ENCODE measurements at regions not wholly inside any gene's neighbourhood (a gene's known extent, or its start where the extent isn't known, plus 50 kb on each side); places are given as distances from the start of the nearest gene placed in this dataset.

- no peak for DNase-seq (ENCODE audit: low read depth in 3 of 3)
These were observed 357.2 kb upstream of the TNRC6C start for GRCh38 chr17:77601054-77601979.

- no peak for DNase-seq (ENCODE audit: low read depth in 3 of 3)
These were observed 356.3 kb upstream of the TNRC6C start for GRCh38 chr17:77602062-77602746.

GRCh38 chr17:77602883-77603640, 355.4 kb upstream of the TNRC6C start:
- no peak for DNase-seq (ENCODE audit: low read depth in 3 of 3)

GRCh38 chr17:77604301-77604972, 354.1 kb upstream of the TNRC6C start:
- DNase-seq (ENCODE audit: low read depth in 3 of 3): no peak

DNA sequence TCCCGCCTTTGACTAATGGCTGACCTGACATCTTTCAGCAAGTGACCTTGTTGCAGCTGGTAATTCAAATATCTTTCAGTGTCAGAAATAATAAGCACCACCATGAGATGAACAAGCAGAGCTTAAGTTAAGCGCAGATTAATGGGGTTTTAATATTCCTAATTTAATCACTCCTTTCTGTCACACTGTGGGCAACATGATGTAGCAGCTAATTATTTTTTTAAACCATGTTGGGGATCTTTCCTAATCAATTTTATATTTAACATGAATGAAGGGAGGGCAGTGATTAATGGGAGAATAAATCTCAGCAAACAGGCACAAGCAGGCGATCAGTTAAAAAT, 353.6 kb upstream of the TNRC6C start:
- no peak for DNase-seq (ENCODE audit: low read depth in 3 of 3)

- DNase-seq (ENCODE audit: low read depth in 3 of 3): no peak
These were observed 352.2 kb upstream of the TNRC6C start for GRCh38 chr17:77606146-77606864.

GRCh38 chr17:77606865-77607210, 351.7 kb upstream of the TNRC6C start:
- DNase-seq (ENCODE audit: low read depth in 3 of 3): no peak

- no peak for DNase-seq (ENCODE audit: low read depth in 3 of 3)
These were observed 350.9 kb upstream of the TNRC6C start for GRCh38 chr17:77607606-77608005.

DNA sequence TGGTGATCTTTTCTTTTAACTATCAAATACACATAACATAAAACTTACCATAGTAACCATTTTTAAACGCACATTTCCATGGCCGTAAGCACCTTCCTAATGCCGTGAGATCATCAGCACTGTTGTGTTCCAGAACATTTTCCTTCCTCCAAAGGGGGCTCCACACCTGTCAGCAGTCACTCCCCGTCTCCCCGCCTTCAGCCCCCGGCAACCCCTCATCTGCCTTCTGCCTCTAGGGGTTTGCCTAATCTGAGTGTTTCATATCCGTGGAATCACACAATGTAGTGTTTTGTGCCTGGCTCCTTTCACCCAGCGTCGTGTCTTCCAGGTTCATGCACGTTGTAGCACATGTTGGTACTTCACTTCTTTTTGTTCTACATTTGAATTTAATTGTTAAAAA, 350.1 kb upstream of the TNRC6C start:
- no peak for DNase-seq (ENCODE audit: low read depth in 3 of 3)

GRCh38 chr17:77609553-77610517, 348.7 kb upstream of the TNRC6C start:
- peak; percentile 33 to 58 (median 46) for DNase-seq (ENCODE audit: low read depth in 3 of 3)

GRCh38 chr17:77610518-77610893, 348.0 kb upstream of the TNRC6C start:
- no peak for DNase-seq (ENCODE audit: low read depth in 3 of 3)

GRCh38 chr17:77610972-77611521, 347.5 kb upstream of the TNRC6C start:
- no peak for DNase-seq (ENCODE audit: low read depth in 3 of 3)

GRCh38 chr17:77611791-77612502, 346.6 kb upstream of the TNRC6C start:
- DNase-seq (ENCODE audit: low read depth in 3 of 3): no peak

DNA sequence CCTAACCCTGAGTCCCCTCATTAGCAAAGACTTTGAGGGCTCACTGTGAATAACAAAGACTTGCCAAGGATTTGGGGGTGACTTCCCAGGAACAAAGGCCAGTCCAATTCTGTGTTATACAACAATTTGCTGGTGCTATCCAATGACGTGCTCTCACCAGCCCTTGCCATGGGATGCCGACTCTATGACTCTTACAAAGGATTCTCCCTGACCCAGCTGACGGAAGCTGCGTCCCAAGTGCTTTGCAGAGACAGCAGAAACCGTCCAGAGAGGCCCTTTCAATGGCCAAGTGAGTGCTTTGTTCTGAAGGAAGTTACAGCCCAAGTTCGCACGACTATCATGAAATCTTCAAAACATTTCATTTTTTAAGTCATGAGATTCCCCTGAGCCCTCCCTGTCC, 345.3 kb upstream of the TNRC6C start:
- no peak for DNase-seq (ENCODE audit: low read depth in 3 of 3)

DNA sequence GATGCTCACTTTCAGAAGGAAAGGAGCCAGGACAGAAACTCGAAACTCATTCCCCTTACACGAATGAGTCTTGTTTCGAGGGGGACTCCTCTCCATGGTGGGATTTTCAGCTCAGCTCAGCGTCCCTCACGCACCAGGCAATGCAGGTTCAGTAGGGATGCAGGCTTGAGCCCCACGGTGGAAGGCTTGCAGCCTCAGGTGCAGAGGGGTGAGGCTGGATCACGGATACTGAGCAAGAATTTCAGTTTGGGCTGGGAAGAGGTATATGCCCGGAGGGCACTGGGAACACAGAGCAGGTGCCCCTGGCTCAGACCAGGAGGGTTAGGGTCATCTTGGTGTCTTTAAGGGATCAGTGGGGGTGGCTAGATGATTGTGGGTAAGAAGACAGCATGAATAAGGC, 344.9 kb upstream of the TNRC6C start:
- DNase-seq (ENCODE audit: low read depth in 3 of 3): no peak

GRCh38 chr17:77615703-77616253, 342.7 kb upstream of the TNRC6C start:
- DNase-seq (ENCODE audit: low read depth in 3 of 3): no peak

DNA sequence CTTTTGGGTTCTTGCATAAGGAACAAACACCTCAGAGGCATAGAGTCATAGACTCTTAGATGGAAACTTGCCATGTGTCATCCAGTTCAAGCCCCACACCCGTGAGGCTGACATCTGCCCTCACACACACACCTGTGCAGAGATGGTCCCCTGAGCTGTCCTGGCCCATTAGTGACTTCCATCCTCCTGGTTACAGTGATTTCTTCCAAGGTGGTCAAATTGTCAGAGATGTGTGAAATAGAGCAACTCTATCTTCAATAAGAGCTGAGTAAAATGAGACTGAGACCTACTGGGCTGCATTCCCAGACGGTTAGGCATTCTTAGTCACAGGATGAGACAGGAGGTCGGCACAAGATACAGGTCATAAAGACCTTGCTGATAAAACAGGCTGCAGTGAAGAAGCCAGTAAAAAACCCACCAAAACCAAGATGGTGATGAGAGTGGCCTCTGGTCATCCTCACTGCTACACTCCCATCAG, 342.2 kb upstream of the TNRC6C start:
- DNase-seq (ENCODE audit: low read depth in 3 of 3): no peak

- no peak for DNase-seq (ENCODE audit: low read depth in 3 of 3)
These were observed 341.0 kb upstream of the TNRC6C start for GRCh38 chr17:77617516-77617915.

- DNase-seq (ENCODE audit: low read depth in 3 of 3): no peak
These were observed 340.3 kb upstream of the TNRC6C start for GRCh38 chr17:77618173-77618572.

Data from stimulated activated CD4-positive, alpha-beta T cell treated with anti-CD3 and anti-CD28 coated beads, TNF-alpha, amount 100 ng/mL, for 48 hours (primary cell).